ENCODE measurements at regions not wholly inside any gene's neighbourhood (a gene's known extent, or its start where the extent isn't known, plus 50 kb on each side); places are given as distances from the start of the nearest gene placed in this dataset.

- H3K27me3 Mint-ChIP-seq (ENCODE audit: insufficient read depth), result no peaks in the 10 kb centered on the region
- no peaks in the 10 kb centered on the region for H3K4me1 Mint-ChIP-seq (ENCODE audit: low read depth)
- H3K27ac Mint-ChIP-seq, result no peak overlapping the region
- H3K4me3 Mint-ChIP-seq, result no peak overlapping the region
- H3K36me3 Mint-ChIP-seq (ENCODE audit: low read depth), result peaks cover 5% of the 10 kb centered on the region; the same call in 1 of the 2 replicates
- peaks cover 22% of the 10 kb centered on the region for H3K9me3 Mint-ChIP-seq
- no peak for DNase-seq
- TF ChIP-seq CTCF (IDR thresholded peaks at IDR 0.05), result no peak
Observed at GRCh38 chr6:98295515-98296175, 538.7 kb upstream of the POU3F2 start.

GRCh38 chr6:98308564-98308963 is 525.8 kb upstream of the POU3F2 start:
- Mint-ChIP-seq H3K4me3 (no peak overlapping the region), H3K36me3 (ENCODE audit: low read depth) (no peaks in the 10 kb centered on the region), H3K9me3 (peaks cover 45% of the 10 kb centered on the region), H3K27ac (no peak overlapping the region), H3K27me3 (ENCODE audit: insufficient read depth) (no peaks in the 10 kb centered on the region), H3K4me1 (ENCODE audit: low read depth) (no peaks in the 10 kb centered on the region)
- DNase-seq, result no peak
- TF ChIP-seq CTCF (IDR thresholded peaks at IDR 0.05), result no peak

- H3K27me3 Mint-ChIP-seq (ENCODE audit: insufficient read depth), result 0 out of 2 replicates have a peak, but pooled peaks cover 2% of the 10 kb centered on the region
- no peaks in the 10 kb centered on the region for H3K4me1 Mint-ChIP-seq (ENCODE audit: low read depth)
- no peak overlapping the region for H3K4me3 Mint-ChIP-seq
- no peak overlapping the region for H3K27ac Mint-ChIP-seq
- H3K36me3 Mint-ChIP-seq (ENCODE audit: low read depth), result no peaks in the 10 kb centered on the region
- H3K9me3 Mint-ChIP-seq, result peaks cover 43% of the 10 kb centered on the region
- no peak for DNase-seq
- TF ChIP-seq CTCF (IDR thresholded peaks at IDR 0.05), result no peak
Observed at GRCh38 chr6:98310443-98310842, 523.9 kb upstream of the POU3F2 start.

GRCh38 chr6:98323605-98324004 is 510.8 kb upstream of the POU3F2 start:
- no peak for DNase-seq
- Mint-ChIP-seq H3K9me3 (peaks cover 40% of the 10 kb centered on the region), H3K27ac (no peak overlapping the region), H3K36me3 (ENCODE audit: low read depth) (peaks cover 6% of the 10 kb centered on the region; the same call in 1 of the 2 replicates), H3K27me3 (ENCODE audit: insufficient read depth) (no peaks in the 10 kb centered on the region; the same call in 1 of the 2 replicates), H3K4me1 (ENCODE audit: low read depth) (no peaks in the 10 kb centered on the region), H3K4me3 (no peak overlapping the region)
- TF ChIP-seq CTCF (IDR thresholded peaks at IDR 0.05), result no peak

- Mint-ChIP-seq H3K4me3 (no peak overlapping the region), H3K27ac (no peak overlapping the region), H3K36me3 (ENCODE audit: low read depth) (peaks cover 6% of the 10 kb centered on the region; the same call in 1 of the 2 replicates), H3K27me3 (ENCODE audit: insufficient read depth) (no peaks in the 10 kb centered on the region; the same call in 1 of the 2 replicates), H3K4me1 (ENCODE audit: low read depth) (no peaks in the 10 kb centered on the region), H3K9me3 (peaks cover 44% of the 10 kb centered on the region)
- no peak for DNase-seq
- TF ChIP-seq CTCF (IDR thresholded peaks at IDR 0.05), result no peak
Observed at GRCh38 chr6:98324446-98324845, 509.9 kb upstream of the POU3F2 start.
